GM21723 (cell line): ENCODE measurements at regions not wholly inside any gene's neighbourhood (a gene's known extent, or its start where the extent isn't known, plus 50 kb on each side); places are given as distances from the start of the nearest gene placed in this dataset.
"Not testable (repeated sequence)": the region's sequence is repeated elsewhere in the genome, so short reads cannot be mapped to it uniquely, and the experiment has no call there.

ENCODE experiments used
- ATAC-seq: cut with Tn5 transposase; IDR thresholded peaks from one replicate; pipeline ENCODE4 v1.9.1; 2021; ENCODE audit warnings: mild to moderate bottlenecking, moderate library complexity; ENCODE audit not compliant: unreplicated experiment

- no peak for ATAC-seq
Observed at GRCh38 chr12:13924286-13924685, 57.1 kb downstream of the GRIN2B start.

- no peak for ATAC-seq
Observed at GRCh38 chr12:13918897-13919296, 62.5 kb downstream of the GRIN2B start.

- ATAC-seq: no peak
Observed at GRCh38 chr12:13915096-13915495, 66.3 kb downstream of the GRIN2B start.

GRCh38 chr12:13913371-13913770 is 68.0 kb downstream of the GRIN2B start:
- no peak for ATAC-seq

GRCh38 chr12:13911756-13912554 is 69.4 kb downstream of the GRIN2B start:
- ATAC-seq: no peak

GRCh38 chr12:13905794-13906193 is 75.6 kb downstream of the GRIN2B start:
- no peak for ATAC-seq

GRCh38 chr12:13900718-13901117 is 80.7 kb downstream of the GRIN2B start:
- ATAC-seq: no peak

GRCh38 chr12:13898387-13898786 is 83.0 kb downstream of the GRIN2B start:
- ATAC-seq: not testable (repeated sequence)

GRCh38 chr12:13897811-13898210 is 83.6 kb downstream of the GRIN2B start:
- no peak for ATAC-seq

GRCh38 chr12:13896063-13896626 is 85.3 kb downstream of the GRIN2B start:
- ATAC-seq: no peak

GRCh38 chr12:13891902-13892301 is 89.5 kb downstream of the GRIN2B start:
- ATAC-seq: no peak

GRCh38 chr12:13890943-13891342 is 90.5 kb downstream of the GRIN2B start:
- ATAC-seq: no peak

- ATAC-seq: no peak
Observed at GRCh38 chr12:13887779-13888388, 93.5 kb downstream of the GRIN2B start.

GRCh38 chr12:13882176-13882575 is 99.2 kb downstream of the GRIN2B start:
- ATAC-seq: no peak

- ATAC-seq: no peak
Observed at GRCh38 chr12:13880613-13881012, 100.8 kb downstream of the GRIN2B start.

- ATAC-seq: no peak
Observed at GRCh38 chr12:13875744-13876143, 105.7 kb downstream of the GRIN2B start.

GRCh38 chr12:13870255-13870654 is 111.1 kb downstream of the GRIN2B start:
- no peak for ATAC-seq

- ATAC-seq: peak; percentile 99
Observed at GRCh38 chr12:13864081-13864673, 117.2 kb downstream of the GRIN2B start.

- ATAC-seq: no peak
Observed at GRCh38 chr12:13857750-13858149, 123.7 kb downstream of the GRIN2B start.

- no peak for ATAC-seq
Observed at GRCh38 chr12:13853471-13853870, 127.9 kb downstream of the GRIN2B start.

GRCh38 chr12:13851828-13852227 is 129.6 kb downstream of the GRIN2B start:
- no peak for ATAC-seq

- ATAC-seq: no peak
Observed at GRCh38 chr12:13849456-13849855, 131.9 kb downstream of the GRIN2B start.
